ENCODE measurements at regions not wholly inside any gene's neighbourhood (a gene's known extent, or its start where the extent isn't known, plus 50 kb on each side); places are given as distances from the start of the nearest gene placed in this dataset.

DNA sequence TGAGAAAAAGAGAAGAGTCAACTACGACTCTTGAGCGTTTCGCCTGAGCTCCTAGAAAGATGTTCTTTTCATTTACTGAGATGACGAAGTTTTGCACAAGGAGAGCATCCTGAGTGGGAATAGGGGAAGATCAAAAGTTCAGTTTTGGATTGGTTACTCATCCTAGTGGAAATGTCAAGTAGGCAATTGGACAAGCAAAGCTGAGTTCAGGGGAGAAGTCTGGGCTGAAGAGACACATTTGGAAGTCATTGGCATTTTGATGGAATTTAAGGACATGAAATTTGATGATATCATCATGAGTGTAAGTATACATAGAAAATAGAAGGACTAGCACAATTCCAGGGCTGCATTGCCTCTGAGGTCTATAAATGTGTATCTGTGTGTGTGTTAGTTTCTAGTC is 416.6 kb downstream of the RAD51AP2 start:
- Mint-ChIP-seq H3K9me3 (ENCODE audit: low read depth, unreplicated experiment) (peaks cover 14% of the 10 kb centered on the region), H3K4me3 (ENCODE audit: low read depth, unreplicated experiment) (no peak overlapping the region), H3K27me3 (ENCODE audit: unreplicated experiment) (no peaks in the 10 kb centered on the region), H3K36me3 (ENCODE audit: insufficient read depth, unreplicated experiment) (no peaks in the 10 kb centered on the region), H3K4me1 (ENCODE audit: low read depth, unreplicated experiment) (no peaks in the 10 kb centered on the region), H3K27ac (ENCODE audit: unreplicated experiment) (no peak overlapping the region)
- TF ChIP-seq, protein P1, sequence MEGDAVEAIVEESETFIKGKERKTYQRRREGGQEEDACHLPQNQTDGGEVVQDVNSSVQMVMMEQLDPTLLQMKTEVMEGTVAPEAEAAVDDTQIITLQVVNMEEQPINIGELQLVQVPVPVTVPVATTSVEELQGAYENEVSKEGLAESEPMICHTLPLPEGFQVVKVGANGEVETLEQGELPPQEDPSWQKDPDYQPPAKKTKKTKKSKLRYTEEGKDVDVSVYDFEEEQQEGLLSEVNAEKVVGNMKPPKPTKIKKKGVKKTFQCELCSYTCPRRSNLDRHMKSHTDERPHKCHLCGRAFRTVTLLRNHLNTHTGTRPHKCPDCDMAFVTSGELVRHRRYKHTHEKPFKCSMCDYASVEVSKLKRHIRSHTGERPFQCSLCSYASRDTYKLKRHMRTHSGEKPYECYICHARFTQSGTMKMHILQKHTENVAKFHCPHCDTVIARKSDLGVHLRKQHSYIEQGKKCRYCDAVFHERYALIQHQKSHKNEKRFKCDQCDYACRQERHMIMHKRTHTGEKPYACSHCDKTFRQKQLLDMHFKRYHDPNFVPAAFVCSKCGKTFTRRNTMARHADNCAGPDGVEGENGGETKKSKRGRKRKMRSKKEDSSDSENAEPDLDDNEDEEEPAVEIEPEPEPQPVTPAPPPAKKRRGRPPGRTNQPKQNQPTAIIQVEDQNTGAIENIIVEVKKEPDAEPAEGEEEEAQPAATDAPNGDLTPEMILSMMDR (IDR thresholded peaks at IDR 0.05; ENCODE audit: unreplicated experiment) = no peak
- intact Hi-C loops (cut with micrococcal nuclease; ENCODE audit: unreplicated experiment) = no loop called here
- CTCF ChIA-PET = no interaction called here
- no TSS peak for BruUV-seq (replicated peaks)
- DNase-seq = no peak

DNA sequence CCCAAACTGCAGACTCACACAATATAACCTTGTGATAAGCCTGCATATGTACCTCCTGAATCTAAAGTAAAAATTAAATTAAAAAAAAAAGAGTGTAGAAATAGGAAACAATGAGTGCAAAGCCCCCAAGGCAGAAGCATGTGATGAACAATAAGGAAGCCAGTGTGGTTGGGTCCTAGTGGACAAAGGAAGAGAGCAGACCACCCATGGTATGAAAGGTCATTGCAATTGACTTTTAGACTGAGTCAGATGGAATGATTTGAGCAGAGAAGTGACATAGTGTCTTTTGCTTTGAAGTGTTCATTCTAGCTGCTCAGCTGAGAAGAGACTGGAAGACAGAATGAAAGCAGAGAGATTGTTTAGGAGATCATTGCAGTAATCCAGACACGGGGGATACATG is 417.1 kb downstream of the RAD51AP2 start:
- Mint-ChIP-seq H3K4me1 (ENCODE audit: low read depth, unreplicated experiment) (no peaks in the 10 kb centered on the region), H3K27ac (ENCODE audit: unreplicated experiment) (no peak overlapping the region), H3K4me3 (ENCODE audit: low read depth, unreplicated experiment) (no peak overlapping the region), H3K27me3 (ENCODE audit: unreplicated experiment) (no peaks in the 10 kb centered on the region), H3K9me3 (ENCODE audit: low read depth, unreplicated experiment) (peaks cover 11% of the 10 kb centered on the region), H3K36me3 (ENCODE audit: insufficient read depth, unreplicated experiment) (no peaks in the 10 kb centered on the region)
- no TSS peak for BruUV-seq (replicated peaks)
- no peak for DNase-seq
- CTCF ChIA-PET = no interaction called here
- intact Hi-C loops (cut with micrococcal nuclease; ENCODE audit: unreplicated experiment) = no loop called here
- TF ChIP-seq, protein P1 (IDR thresholded peaks at IDR 0.05; ENCODE audit: unreplicated experiment) = no peak

DNA sequence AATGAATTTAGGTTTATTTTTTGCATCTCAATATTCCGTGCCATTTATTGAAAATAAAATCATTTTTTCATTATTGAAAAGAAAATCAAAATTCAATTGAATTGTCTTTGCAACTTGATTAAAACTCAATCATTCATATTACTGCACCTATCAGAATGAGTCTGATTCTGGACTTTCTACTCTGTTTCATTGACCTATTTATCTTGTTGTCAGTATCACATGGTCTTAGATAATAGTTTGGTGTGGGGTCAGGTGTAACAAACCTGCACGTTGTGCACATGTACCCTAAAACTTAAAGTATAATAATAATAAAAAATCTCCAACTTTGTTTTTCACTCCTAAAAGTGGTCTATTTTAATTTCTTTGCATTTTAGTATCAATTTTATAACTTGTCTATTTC is 422.9 kb downstream of the RAD51AP2 start:
- no peak overlapping the region for H3K4me3 Mint-ChIP-seq (ENCODE audit: low read depth, unreplicated experiment)
- no peak for DNase-seq
- no peak overlapping the region for H3K27ac Mint-ChIP-seq (ENCODE audit: unreplicated experiment)
- TF ChIP-seq, protein P1 (IDR thresholded peaks at IDR 0.05; ENCODE audit: unreplicated experiment) = no peak
- intact Hi-C loops (cut with micrococcal nuclease; ENCODE audit: unreplicated experiment) = no loop called here
- no TSS peak for BruUV-seq (replicated peaks)
- H3K27me3 Mint-ChIP-seq (ENCODE audit: unreplicated experiment) = no peaks in the 10 kb centered on the region
- peaks cover 7% of the 10 kb centered on the region for H3K9me3 Mint-ChIP-seq (ENCODE audit: low read depth, unreplicated experiment)
- H3K36me3 Mint-ChIP-seq (ENCODE audit: insufficient read depth, unreplicated experiment) = no peaks in the 10 kb centered on the region
- CTCF ChIA-PET = no interaction called here
- H3K4me1 Mint-ChIP-seq (ENCODE audit: low read depth, unreplicated experiment) = no peaks in the 10 kb centered on the region

DNA sequence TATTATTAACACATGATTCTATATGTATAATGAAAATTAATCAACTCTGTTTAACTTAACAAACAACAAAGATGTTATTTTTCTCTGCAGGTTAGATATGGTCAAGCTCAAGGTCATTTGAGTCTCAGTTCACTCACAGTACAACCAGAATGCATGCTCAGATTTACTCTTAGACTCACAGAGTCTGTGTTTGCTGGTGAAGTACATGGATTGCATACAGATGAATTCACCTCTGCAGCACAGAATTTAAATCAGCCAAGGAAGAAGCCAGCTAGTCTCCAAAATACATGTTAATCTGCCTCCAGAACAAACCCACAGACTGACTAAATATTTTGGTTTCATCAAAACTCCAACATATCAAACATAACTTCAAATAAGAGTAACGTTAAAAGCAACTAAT is 424.5 kb downstream of the RAD51AP2 start:
- Mint-ChIP-seq H3K27me3 (ENCODE audit: unreplicated experiment) (no peaks in the 10 kb centered on the region), H3K4me3 (ENCODE audit: low read depth, unreplicated experiment) (no peak overlapping the region), H3K36me3 (ENCODE audit: insufficient read depth, unreplicated experiment) (no peaks in the 10 kb centered on the region), H3K9me3 (ENCODE audit: low read depth, unreplicated experiment) (peaks cover 5% of the 10 kb centered on the region), H3K4me1 (ENCODE audit: low read depth, unreplicated experiment) (no peaks in the 10 kb centered on the region), H3K27ac (ENCODE audit: unreplicated experiment) (no peak overlapping the region)
- intact Hi-C loops (cut with micrococcal nuclease; ENCODE audit: unreplicated experiment) = no loop called here
- CTCF ChIA-PET = no interaction called here
- TF ChIP-seq, protein P1 (IDR thresholded peaks at IDR 0.05; ENCODE audit: unreplicated experiment) = no peak
- no peak for DNase-seq
- BruUV-seq (replicated peaks) = no TSS peak

DNA sequence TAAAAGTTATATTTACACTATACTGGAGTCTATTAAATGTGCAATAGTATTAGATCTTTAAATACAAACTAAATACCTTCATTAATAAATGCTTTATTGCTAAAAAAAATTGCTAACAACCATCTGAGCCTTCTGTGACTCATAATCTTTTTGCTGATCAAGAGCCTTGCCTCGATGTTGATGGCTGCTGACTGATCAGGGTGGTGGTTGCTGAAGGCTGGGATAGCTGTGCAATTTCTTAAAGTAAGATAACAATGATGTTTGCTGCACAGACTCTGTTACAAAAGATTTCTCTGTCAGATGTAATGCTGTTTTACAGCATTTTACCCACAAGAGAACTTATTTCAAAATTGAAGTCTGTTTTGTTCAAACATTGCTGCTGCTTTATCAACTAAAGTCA is 421.4 kb upstream of the CYRIA start:
- H3K27ac Mint-ChIP-seq (ENCODE audit: unreplicated experiment) = no peak overlapping the region
- intact Hi-C loops (cut with micrococcal nuclease; ENCODE audit: unreplicated experiment) = no loop called here
- no TSS peak for BruUV-seq (replicated peaks)
- no peaks in the 10 kb centered on the region for H3K36me3 Mint-ChIP-seq (ENCODE audit: insufficient read depth, unreplicated experiment)
- no peak overlapping the region for H3K4me3 Mint-ChIP-seq (ENCODE audit: low read depth, unreplicated experiment)
- CTCF ChIA-PET = no interaction called here
- peaks cover 9% of the 10 kb centered on the region for H3K9me3 Mint-ChIP-seq (ENCODE audit: low read depth, unreplicated experiment)
- TF ChIP-seq, protein P1 (IDR thresholded peaks at IDR 0.05; ENCODE audit: unreplicated experiment) = no peak
- DNase-seq = no peak
- no peaks in the 10 kb centered on the region for H3K27me3 Mint-ChIP-seq (ENCODE audit: unreplicated experiment)
- H3K4me1 Mint-ChIP-seq (ENCODE audit: low read depth, unreplicated experiment) = no peaks in the 10 kb centered on the region
